HFFc6 (cell line): ENCODE measurements at regions not wholly inside any gene's neighbourhood (a gene's known extent, or its start where the extent isn't known, plus 50 kb on each side); places are given as distances from the start of the nearest gene placed in this dataset.

Source experiments
- DNase-seq: peaks from one replicate; pipeline ENCODE4 v3.0.0-alpha.2; 2018
- H3K27ac Mint-ChIP-seq: 2 replicates; pipeline ENCODE4 v1.8.0; 2020; ENCODE audit warnings: mild to moderate bottlenecking, mixed read lengths
- H3K27me3 Mint-ChIP-seq: 2 replicates; pipeline ENCODE4 v1.8.0; 2021; ENCODE audit warnings: mild to moderate bottlenecking, moderate library complexity, mixed read lengths; ENCODE audit not compliant: insufficient read depth
- H3K36me3 Mint-ChIP-seq: 2 replicates; pipeline ENCODE4 v1.8.0; 2021; ENCODE audit warnings: low read depth, mixed read lengths
- H3K4me1 Mint-ChIP-seq: 2 replicates; pipeline ENCODE4 v1.8.0; 2020; ENCODE audit warnings: low read depth, mixed read lengths
- H3K4me3 Mint-ChIP-seq: 2 replicates; pipeline ENCODE4 v1.8.0; 2020; ENCODE audit warnings: mild to moderate bottlenecking, moderate library complexity, mixed read lengths
- H3K9me3 Mint-ChIP-seq: 2 replicates; pipeline ENCODE4 v1.8.0; 2020; ENCODE audit warnings: mild to moderate bottlenecking, mixed read lengths
- CTCF ChIP-seq: fragments of 200-600 bp; sonication (generic); IDR thresholded peaks from 2 replicates; pipeline ENCODE4 v1.5.0; 2021; ENCODE audit warnings: antibody characterized with exemption, mild to moderate bottlenecking

- DNase-seq: no peak
- Mint-ChIP-seq H3K27ac (no peak overlapping the region), H3K27me3 (peaks cover 15% of the 10 kb centered on the region), H3K4me3 (no peak overlapping the region), H3K36me3 (no peaks in the 10 kb centered on the region), H3K9me3 (no peaks in the 10 kb centered on the region), H3K4me1 (peaks cover 1% of the 10 kb centered on the region)
- TF ChIP-seq CTCF: no peak
Measured at GRCh38 chr11:32026766-32027165, 64.1 kb upstream of the RCN1 start.

GRCh38 chr11:32024948-32025347 is 65.9 kb upstream of the RCN1 start:
- TF ChIP-seq CTCF: no peak
- Mint-ChIP-seq H3K4me3 (no peak overlapping the region), H3K4me1 (no peaks in the 10 kb centered on the region; the same call in 1 of the 2 replicates), H3K9me3 (no peaks in the 10 kb centered on the region), H3K27me3 (peaks cover 13% of the 10 kb centered on the region), H3K36me3 (no peaks in the 10 kb centered on the region), H3K27ac (no peak overlapping the region)
- no peak for DNase-seq

- TF ChIP-seq CTCF: no peak
- Mint-ChIP-seq H3K4me3 (no peak overlapping the region), H3K27me3 (peaks cover 13% of the 10 kb centered on the region), H3K27ac (no peak overlapping the region), H3K36me3 (no peaks in the 10 kb centered on the region), H3K4me1 (no peaks in the 10 kb centered on the region), H3K9me3 (no peaks in the 10 kb centered on the region)
- no peak for DNase-seq
Measured at GRCh38 chr11:32023370-32024305, 67.2 kb upstream of the RCN1 start.

GRCh38 chr11:32018672-32019071 is 72.2 kb upstream of the RCN1 start:
- H3K9me3 Mint-ChIP-seq: no peaks in the 10 kb centered on the region
- peaks cover 29% of the 10 kb centered on the region for H3K27me3 Mint-ChIP-seq
- TF ChIP-seq CTCF: no peak
- no peaks in the 10 kb centered on the region for H3K36me3 Mint-ChIP-seq
- no peaks in the 10 kb centered on the region for H3K4me1 Mint-ChIP-seq
- DNase-seq: no peak
- no peak overlapping the region for H3K4me3 Mint-ChIP-seq
- H3K27ac Mint-ChIP-seq: no peak overlapping the region

GRCh38 chr11:32016111-32016510 is 74.8 kb upstream of the RCN1 start:
- no peak for TF ChIP-seq CTCF
- Mint-ChIP-seq H3K4me3 (no peak overlapping the region), H3K4me1 (no peaks in the 10 kb centered on the region), H3K36me3 (no peaks in the 10 kb centered on the region), H3K9me3 (no peaks in the 10 kb centered on the region), H3K27ac (no peak overlapping the region), H3K27me3 (peaks cover 21% of the 10 kb centered on the region)
- no peak for DNase-seq
